Ishikawa (cell line): ENCODE measurements at regions not wholly inside any gene's neighbourhood (a gene's known extent, or its start where the extent isn't known, plus 50 kb on each side); places are given as distances from the start of the nearest gene placed in this dataset.

Source experiments
- CEBPB ChIP-seq: IDR thresholded peaks from 2 replicates; pipeline ENCODE4 v1.6.1; 2012
- CREB1 ChIP-seq: IDR thresholded peaks from 2 replicates; pipeline ENCODE4 v1.6.1; 2012; ENCODE audit warnings: low read depth
- EGR1 ChIP-seq: IDR thresholded peaks from 2 replicates; pipeline ENCODE4 v1.6.1; 2012
- EP300 ChIP-seq: IDR thresholded peaks from 2 replicates; pipeline ENCODE4 v1.6.1; 2012; ENCODE audit warnings: borderline replicate concordance
- FOXM1 ChIP-seq: IDR thresholded peaks from 2 replicates; pipeline ENCODE4 v1.6.1; 2012; ENCODE audit warnings: low read depth, borderline replicate concordance
- NFIC ChIP-seq: IDR thresholded peaks from 2 replicates; pipeline ENCODE4 v1.6.1; 2012
- RAD21 ChIP-seq: IDR thresholded peaks from 2 replicates; pipeline ENCODE4 v1.6.1; 2012; ENCODE audit warnings: low read depth
- TAF1 ChIP-seq: IDR thresholded peaks from 2 replicates; pipeline ENCODE4 v1.6.1; 2012; ENCODE audit warnings: low read depth, mild to moderate bottlenecking
- TCF12 ChIP-seq: IDR thresholded peaks from 2 replicates; pipeline ENCODE4 v1.6.1; 2012; ENCODE audit warnings: low read depth
- TEAD4 ChIP-seq: IDR thresholded peaks from 2 replicates; pipeline ENCODE4 v1.6.1; 2012
- YY1 ChIP-seq: IDR thresholded peaks from 2 replicates; pipeline ENCODE4 v1.6.1; 2012; ENCODE audit warnings: low read depth
- ZBTB7A ChIP-seq: IDR thresholded peaks from 2 replicates; pipeline ENCODE4 v1.6.1; 2012; ENCODE audit warnings: low read depth
- TF ChIP-seq, protein P1 (sequence below): IDR thresholded peaks from 2 replicates; pipeline ENCODE4 v1.6.1; 2012
- TF ChIP-seq, protein P2 (sequence below): IDR thresholded peaks from 2 replicates; pipeline ENCODE4 v1.6.1; 2012; ENCODE audit warnings: low read depth, mild to moderate bottlenecking
- TF ChIP-seq, protein P3 (sequence below): IDR thresholded peaks from 2 replicates; pipeline ENCODE4 v1.6.1; 2012

DNA sequence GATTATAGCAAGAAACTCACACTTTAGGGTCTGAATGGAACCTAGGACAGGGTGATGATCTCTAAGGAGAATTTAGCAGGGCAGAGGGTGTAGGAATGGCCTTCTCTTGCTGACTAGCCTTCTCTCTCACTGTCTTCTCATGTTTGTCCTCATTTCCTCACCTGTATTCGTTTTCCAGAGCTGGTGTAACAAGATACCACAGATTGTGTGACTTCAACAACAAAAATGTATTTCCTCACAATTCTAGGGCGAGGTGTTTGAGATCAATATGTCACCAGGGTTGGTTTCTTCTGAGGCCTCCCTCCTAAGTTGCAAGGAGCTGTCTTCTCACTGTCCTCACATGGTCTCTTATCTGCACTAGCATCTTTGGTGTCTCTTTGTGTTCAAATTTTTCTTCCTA is 177.9 kb upstream of the C1orf87 start:
- no peak for TF ChIP-seq FOXM1
- TF ChIP-seq, protein P1, sequence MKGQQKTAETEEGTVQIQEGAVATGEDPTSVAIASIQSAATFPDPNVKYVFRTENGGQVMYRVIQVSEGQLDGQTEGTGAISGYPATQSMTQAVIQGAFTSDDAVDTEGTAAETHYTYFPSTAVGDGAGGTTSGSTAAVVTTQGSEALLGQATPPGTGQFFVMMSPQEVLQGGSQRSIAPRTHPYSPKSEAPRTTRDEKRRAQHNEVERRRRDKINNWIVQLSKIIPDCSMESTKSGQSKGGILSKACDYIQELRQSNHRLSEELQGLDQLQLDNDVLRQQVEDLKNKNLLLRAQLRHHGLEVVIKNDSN, result no peak
- no peak for TF ChIP-seq RAD21
- TF ChIP-seq, protein P2, sequence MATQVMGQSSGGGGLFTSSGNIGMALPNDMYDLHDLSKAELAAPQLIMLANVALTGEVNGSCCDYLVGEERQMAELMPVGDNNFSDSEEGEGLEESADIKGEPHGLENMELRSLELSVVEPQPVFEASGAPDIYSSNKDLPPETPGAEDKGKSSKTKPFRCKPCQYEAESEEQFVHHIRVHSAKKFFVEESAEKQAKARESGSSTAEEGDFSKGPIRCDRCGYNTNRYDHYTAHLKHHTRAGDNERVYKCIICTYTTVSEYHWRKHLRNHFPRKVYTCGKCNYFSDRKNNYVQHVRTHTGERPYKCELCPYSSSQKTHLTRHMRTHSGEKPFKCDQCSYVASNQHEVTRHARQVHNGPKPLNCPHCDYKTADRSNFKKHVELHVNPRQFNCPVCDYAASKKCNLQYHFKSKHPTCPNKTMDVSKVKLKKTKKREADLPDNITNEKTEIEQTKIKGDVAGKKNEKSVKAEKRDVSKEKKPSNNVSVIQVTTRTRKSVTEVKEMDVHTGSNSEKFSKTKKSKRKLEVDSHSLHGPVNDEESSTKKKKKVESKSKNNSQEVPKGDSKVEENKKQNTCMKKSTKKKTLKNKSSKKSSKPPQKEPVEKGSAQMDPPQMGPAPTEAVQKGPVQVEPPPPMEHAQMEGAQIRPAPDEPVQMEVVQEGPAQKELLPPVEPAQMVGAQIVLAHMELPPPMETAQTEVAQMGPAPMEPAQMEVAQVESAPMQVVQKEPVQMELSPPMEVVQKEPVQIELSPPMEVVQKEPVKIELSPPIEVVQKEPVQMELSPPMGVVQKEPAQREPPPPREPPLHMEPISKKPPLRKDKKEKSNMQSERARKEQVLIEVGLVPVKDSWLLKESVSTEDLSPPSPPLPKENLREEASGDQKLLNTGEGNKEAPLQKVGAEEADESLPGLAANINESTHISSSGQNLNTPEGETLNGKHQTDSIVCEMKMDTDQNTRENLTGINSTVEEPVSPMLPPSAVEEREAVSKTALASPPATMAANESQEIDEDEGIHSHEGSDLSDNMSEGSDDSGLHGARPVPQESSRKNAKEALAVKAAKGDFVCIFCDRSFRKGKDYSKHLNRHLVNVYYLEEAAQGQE, result no peak
- TF ChIP-seq NFIC, result no peak
- no peak for TF ChIP-seq ZBTB7A
- no peak for TF ChIP-seq CEBPB
- no peak for TF ChIP-seq TEAD4
- no peak for TF ChIP-seq EP300
- no peak for TF ChIP-seq EGR1
- TF ChIP-seq YY1, result no peak
- TF ChIP-seq TCF12, result no peak
- TF ChIP-seq, protein P3, sequence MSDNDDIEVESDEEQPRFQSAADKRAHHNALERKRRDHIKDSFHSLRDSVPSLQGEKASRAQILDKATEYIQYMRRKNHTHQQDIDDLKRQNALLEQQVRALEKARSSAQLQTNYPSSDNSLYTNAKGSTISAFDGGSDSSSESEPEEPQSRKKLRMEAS, result no peak
- no peak for TF ChIP-seq CREB1
- TF ChIP-seq TAF1, result no peak

DNA sequence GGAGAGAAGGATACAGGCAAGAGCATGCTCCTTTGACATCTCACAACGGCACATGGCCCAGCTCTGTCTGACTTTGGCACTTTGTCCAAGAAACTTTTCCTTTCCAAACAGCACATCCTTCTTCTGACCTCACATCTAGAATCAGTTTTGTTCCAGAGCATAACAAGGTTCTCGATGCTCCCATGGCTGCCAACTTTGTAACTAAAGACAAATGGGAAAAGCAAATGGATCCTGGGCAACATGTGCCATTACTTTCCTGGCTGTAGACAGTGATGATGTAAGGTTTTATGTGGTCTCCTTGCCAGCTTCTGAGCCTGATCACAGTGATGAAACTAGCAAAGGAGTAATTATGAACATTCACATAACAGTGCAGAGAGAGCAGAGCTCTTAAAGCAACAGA is 171.8 kb upstream of the C1orf87 start:
- TF ChIP-seq YY1 (no peak), ZBTB7A (no peak), TAF1 (no peak), FOXM1 (no peak), TEAD4 (no peak), CEBPB (no peak), RAD21 (no peak), EP300 (no peak), NFIC (no peak)
- TF ChIP-seq, protein P3, result no peak

DNA sequence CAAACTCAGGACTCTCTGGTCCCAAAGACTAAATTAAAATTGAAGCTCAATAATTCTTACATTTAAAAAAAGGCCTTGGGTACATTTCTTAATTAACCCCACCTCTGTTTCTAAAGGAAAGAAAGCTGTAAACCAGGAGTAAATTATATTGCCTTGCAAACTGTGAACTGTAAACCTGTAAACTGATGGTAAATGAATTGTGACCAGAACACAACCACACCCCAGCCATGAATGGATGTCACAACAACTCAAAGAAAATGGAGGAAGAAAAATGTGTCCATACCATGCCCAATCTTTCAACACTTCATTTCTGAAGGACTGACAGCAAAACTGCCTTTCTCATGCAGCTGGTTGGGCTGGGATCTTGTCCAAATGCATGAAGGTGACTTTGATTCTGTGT is 171.3 kb upstream of the C1orf87 start:
- TF ChIP-seq, protein P1, result no peak
- TF ChIP-seq CEBPB (no peak), CREB1 (no peak)
- TF ChIP-seq, protein P3, result no peak

DNA sequence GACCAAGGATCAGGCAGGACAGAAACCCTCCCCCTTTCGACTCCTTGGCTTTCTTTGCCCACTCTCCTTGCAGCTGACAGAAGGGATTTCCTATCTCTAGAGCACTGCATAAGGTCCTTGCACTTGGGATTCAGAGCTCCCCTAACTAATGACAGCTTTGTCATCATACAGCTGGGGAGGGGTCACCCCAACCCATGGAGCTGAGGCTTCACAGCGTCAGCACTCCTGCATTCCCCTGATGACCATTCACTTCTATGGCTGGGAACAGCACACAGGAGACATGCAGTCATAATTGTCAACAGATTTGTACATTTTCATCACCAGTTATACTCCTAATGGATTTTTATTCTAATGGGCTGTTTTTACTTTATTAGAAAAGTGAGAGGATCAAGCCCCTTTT is 161.7 kb upstream of the C1orf87 start:
- no peak for TF ChIP-seq RAD21
- no peak for TF ChIP-seq EP300
- TF ChIP-seq FOXM1, result no peak
- TF ChIP-seq NFIC, result no peak
- TF ChIP-seq, protein P1, result no peak
- TF ChIP-seq TEAD4, result no peak
- TF ChIP-seq CREB1, result no peak
- TF ChIP-seq EGR1, result no peak
- TF ChIP-seq ZBTB7A, result no peak
- TF ChIP-seq, protein P2, result no peak
- TF ChIP-seq YY1, result no peak
- TF ChIP-seq TAF1, result no peak
- TF ChIP-seq CEBPB, result no peak
- TF ChIP-seq, protein P3, result no peak
- no peak for TF ChIP-seq TCF12

DNA sequence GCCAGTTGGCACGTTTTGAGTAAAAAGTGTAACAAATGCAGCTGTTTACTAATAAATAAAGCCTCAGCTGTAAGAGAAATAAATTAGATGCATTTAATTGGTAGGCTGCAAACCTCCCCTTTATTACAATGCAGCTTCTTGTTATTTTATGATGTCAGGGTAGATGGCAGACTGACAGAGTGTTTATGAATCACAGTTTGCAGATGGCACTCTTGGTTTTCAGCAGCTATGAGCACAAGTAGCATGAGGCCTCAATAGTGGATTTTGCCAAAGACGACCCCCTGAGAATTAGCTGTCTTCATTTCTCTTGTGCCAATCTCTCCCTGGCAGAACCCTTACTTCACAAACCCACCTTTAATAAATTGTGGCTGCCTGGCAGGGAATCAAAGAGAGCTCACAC is 161.2 kb upstream of the C1orf87 start:
- TF ChIP-seq YY1 (no peak), TAF1 (no peak), TCF12 (no peak)

DNA sequence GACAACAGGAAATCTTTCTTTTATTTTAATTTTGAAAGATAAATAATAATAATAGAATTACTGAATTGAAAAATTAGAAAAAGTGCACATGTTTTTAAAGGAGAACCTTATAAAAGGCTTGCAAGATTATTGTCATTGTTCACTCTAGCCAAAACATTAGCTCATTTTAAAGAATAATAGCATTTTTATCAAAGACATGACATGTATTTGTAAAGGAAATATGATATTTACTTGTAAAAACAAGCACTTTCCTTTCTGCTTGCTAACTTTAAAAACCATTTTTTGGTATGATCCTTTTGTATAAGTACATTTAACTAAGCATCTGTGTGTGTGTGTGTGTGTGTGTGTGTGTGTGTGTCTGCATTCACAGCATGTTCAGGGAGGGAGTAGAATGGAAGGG is 156.3 kb upstream of the C1orf87 start:
- TF ChIP-seq NFIC, result no peak
- TF ChIP-seq FOXM1, result no peak
- no peak for TF ChIP-seq RAD21
- TF ChIP-seq, protein P2, result no peak
- TF ChIP-seq CREB1, result no peak
- no peak for TF ChIP-seq ZBTB7A
- TF ChIP-seq TEAD4, result no peak
- no peak for TF ChIP-seq TAF1
- TF ChIP-seq EP300, result no peak
- no peak for TF ChIP-seq YY1
- TF ChIP-seq EGR1, result no peak
